EL (cell line): ENCODE measurements at regions not wholly inside any gene's neighbourhood (a gene's known extent, or its start where the extent isn't known, plus 50 kb on each side); places are given as distances from the start of the nearest gene placed in this dataset.

Experiments used
- DNase-seq: peaks from one replicate; pipeline ENCODE4 v3.0.0-alpha.2; 2016

- no peak for DNase-seq
Observed at GRCh38 chr1:118716775-118717174, 271.4 kb downstream of the TBX15 start.

- DNase-seq: no peak
Observed at GRCh38 chr1:118711356-118711755, 276.8 kb downstream of the TBX15 start.

GRCh38 chr1:118698911-118699310, 289.2 kb downstream of the TBX15 start:
- DNase-seq: no peak

- no peak for DNase-seq
Observed at GRCh38 chr1:118692143-118692542, 296.0 kb downstream of the TBX15 start.

GRCh38 chr1:118688891-118689290, 299.3 kb downstream of the TBX15 start:
- DNase-seq: no peak

- peak; percentile 39 for DNase-seq
Observed at GRCh38 chr1:118661769-118662320, 326.3 kb downstream of the TBX15 start.

GRCh38 chr1:118660769-118661168, 327.4 kb downstream of the TBX15 start:
- no peak for DNase-seq

- peak; percentile 7 for DNase-seq
Observed at GRCh38 chr1:118659646-118660045, 328.5 kb downstream of the TBX15 start.

GRCh38 chr1:118650107-118650807, 337.9 kb downstream of the TBX15 start:
- no peak for DNase-seq

- DNase-seq: no peak
Observed at GRCh38 chr1:118649369-118650106, 338.6 kb downstream of the TBX15 start.

- no peak for DNase-seq
Observed at GRCh38 chr1:118636004-118636403, 352.1 kb downstream of the TBX15 start.

- DNase-seq: peak; percentile 0
Observed at GRCh38 chr1:118627435-118627834, 360.7 kb downstream of the TBX15 start.

- no peak for DNase-seq
Observed at GRCh38 chr1:118621839-118622238, 366.3 kb downstream of the TBX15 start.

- no peak for DNase-seq
Observed at GRCh38 chr1:118618618-118619340, 369.4 kb downstream of the TBX15 start.

GRCh38 chr1:118617916-118618315, 370.2 kb downstream of the TBX15 start:
- DNase-seq: no peak

- no peak for DNase-seq
Observed at GRCh38 chr1:118615066-118615465, 373.1 kb downstream of the TBX15 start.

GRCh38 chr1:118589238-118589846, 398.8 kb downstream of the TBX15 start:
- DNase-seq: no peak

GRCh38 chr1:118588566-118588965, 399.6 kb downstream of the TBX15 start:
- no peak for DNase-seq

GRCh38 chr1:118578276-118578675, 393.2 kb upstream of the SPAG17 start:
- no peak for DNase-seq

- DNase-seq: no peak
Observed at GRCh38 chr1:118575060-118575459, 390.0 kb upstream of the SPAG17 start.

GRCh38 chr1:118564961-118565703, 380.1 kb upstream of the SPAG17 start:
- DNase-seq: no peak
